GM13976 (cell line): ENCODE measurements at regions not wholly inside any gene's neighbourhood (a gene's known extent, or its start where the extent isn't known, plus 50 kb on each side); places are given as distances from the start of the nearest gene placed in this dataset.
A peak's percentile ranks its signal among the peaks of the same experiment; 100 is the strongest.
"Not testable (repeated sequence)": the region's sequence is repeated elsewhere in the genome, so short reads cannot be mapped to it uniquely, and the experiment has no call there.

ENCODE experiments used
- DNase-seq: peaks from one replicate; pipeline ENCODE4 v3.0.0; 2012; ENCODE audit warnings: low spot score
- CTCF ChIP-seq: IDR thresholded peaks from 2 replicates; pipeline ENCODE4 v1.5.1; 2012; ENCODE audit warnings: borderline replicate concordance, mild to moderate bottlenecking; ENCODE audit not compliant: insufficient read depth; ENCODE audit errors: extremely low read depth, missing control alignments, control extremely low read depth
- in situ Hi-C: fragments of 300-500 bp; cut with MboI; formaldehyde crosslinking; loops from one replicate; pipeline ENCODE4 v1.12.0; 2022; ENCODE audit warnings: low sequenced_read_pairs, mixed read lengths, inconsistent platforms; ENCODE audit not compliant: unreplicated experiment

DNA sequence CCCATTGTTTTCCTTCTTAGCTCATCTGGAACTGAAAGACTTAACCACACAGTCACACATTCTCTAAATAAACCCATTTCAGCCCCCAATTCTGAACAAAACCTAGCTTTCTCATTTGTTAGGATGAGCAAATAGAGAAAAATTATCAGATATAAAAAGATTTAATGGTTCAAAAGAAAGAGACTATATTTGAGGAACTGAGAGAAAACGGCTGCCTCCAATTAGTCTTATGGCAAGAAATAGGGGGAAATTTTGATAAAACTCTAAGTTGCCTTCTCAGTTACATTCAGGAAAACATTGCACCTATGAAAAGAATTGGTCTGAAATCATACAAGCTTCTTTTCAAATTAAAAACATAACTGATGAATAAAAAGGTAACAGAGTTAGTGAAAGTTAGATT, 63.7 kb upstream of the ALDH1B1 start:
- DNase-seq: no peak
- no peak for TF ChIP-seq CTCF
- in situ Hi-C loops: no loop called here

GRCh38 chr9:38326122-38326521, 66.4 kb upstream of the ALDH1B1 start:
- DNase-seq: no peak

GRCh38 chr9:38324213-38324612, 68.3 kb upstream of the ALDH1B1 start:
- DNase-seq, in situ Hi-C loops: not testable (repeated sequence)

More at GRCh38 chr9:38326122-38326521, 66.4 kb upstream of the ALDH1B1 start:
- in situ Hi-C loops: no loop called here
- TF ChIP-seq CTCF: no peak

GRCh38 chr9:38322937-38323336, 69.6 kb upstream of the ALDH1B1 start:
- in situ Hi-C loops: no loop called here
- no peak for TF ChIP-seq CTCF
- DNase-seq: no peak

GRCh38 chr9:38319496-38320173, 72.9 kb upstream of the ALDH1B1 start:
- no peak for DNase-seq
- TF ChIP-seq CTCF: no peak
- in situ Hi-C loops: no loop called here

- no peak for TF ChIP-seq CTCF
- in situ Hi-C loops: no loop called here
- DNase-seq: peak; percentile 57
Measured at GRCh38 chr9:38318759-38319495, 73.6 kb upstream of the ALDH1B1 start.

- no peak for DNase-seq
- no peak for TF ChIP-seq CTCF
- in situ Hi-C loops: no loop called here
Measured at GRCh38 chr9:38316166-38316780, 76.2 kb upstream of the ALDH1B1 start.
